SJSA1 (cell line): ENCODE measurements at regions not wholly inside any gene's neighbourhood (a gene's known extent, or its start where the extent isn't known, plus 50 kb on each side); places are given as distances from the start of the nearest gene placed in this dataset.

Source experiments
- DNase-seq, 2 experiments: peaks; one replicate each; pipeline ENCODE4 v3.0.0-alpha.2; 2015 to 2020; ENCODE audit warnings: low spot score in 2 of 2, low read depth in 1 of 2
- H3K27ac ChIP-seq: fragments of 250-450 bp; sonication (Bioruptor Pico); 2 replicates; pipeline ENCODE4 v1.5.1; 2020; ENCODE audit warnings: mild to moderate bottlenecking, moderate library complexity
- H3K27me3 ChIP-seq: fragments of 250-450 bp; sonication (Bioruptor Pico); replicated peaks from 2 replicates; pipeline ENCODE4 v1.5.1; 2020; ENCODE audit warnings: mild to moderate bottlenecking, moderate library complexity
- H3K36me3 ChIP-seq: fragments of 250-450 bp; sonication (Bioruptor Pico); 2 replicates; pipeline ENCODE4 v1.5.1; 2020; ENCODE audit warnings: mild to moderate bottlenecking
- H3K4me1 ChIP-seq: fragments of 250-450 bp; sonication (Bioruptor Pico); replicated peaks from 2 replicates; pipeline ENCODE4 v1.6.1; 2021; ENCODE audit warnings: mild to moderate bottlenecking
- H3K4me3 ChIP-seq: fragments of 250-450 bp; sonication (Bioruptor Pico); 2 replicates; pipeline ENCODE4 v1.5.1; 2020; ENCODE audit warnings: mild to moderate bottlenecking
- H3K9me3 ChIP-seq: fragments of 250-450 bp; sonication (Bioruptor Pico); replicated peaks from 2 replicates; pipeline ENCODE4 v1.5.1; 2020; ENCODE audit warnings: mild to moderate bottlenecking

- no peak for DNase-seq
- Histone ChIP-seq H3K9me3 (no peaks in the 10 kb centered on the region), H3K27me3 (no peaks in the 10 kb centered on the region), H3K4me1 (no peaks in the 10 kb centered on the region), H3K36me3 (no peaks in the 10 kb centered on the region), H3K4me3 (no peak overlapping the region), H3K27ac (no peak overlapping the region)
Observed at GRCh38 chr5:77924081-77924480, 147.9 kb upstream of the TBCA start.

- H3K4me3 ChIP-seq: no peak overlapping the region
- no peaks in the 10 kb centered on the region for H3K4me1 ChIP-seq
- no peak for DNase-seq
- no peaks in the 10 kb centered on the region for H3K36me3 ChIP-seq
- H3K9me3 ChIP-seq: no peaks in the 10 kb centered on the region
- no peak overlapping the region for H3K27ac ChIP-seq
- H3K27me3 ChIP-seq: no peaks in the 10 kb centered on the region
Observed at GRCh38 chr5:77923666-77924065, 147.5 kb upstream of the TBCA start.

GRCh38 chr5:77921094-77921768 lies 145.1 kb upstream of the TBCA start:
- Histone ChIP-seq H3K4me3 (no peak overlapping the region), H3K4me1 (no peaks in the 10 kb centered on the region), H3K27me3 (no peaks in the 10 kb centered on the region), H3K27ac (no peak overlapping the region), H3K9me3 (no peaks in the 10 kb centered on the region), H3K36me3 (no peaks in the 10 kb centered on the region)
- DNase-seq: no peak

GRCh38 chr5:77920359-77921058 lies 144.4 kb upstream of the TBCA start:
- no peak for DNase-seq
- H3K27me3 ChIP-seq: no peaks in the 10 kb centered on the region
- no peak overlapping the region for H3K27ac ChIP-seq
- no peaks in the 10 kb centered on the region for H3K36me3 ChIP-seq
- no peak overlapping the region for H3K4me3 ChIP-seq
- no peaks in the 10 kb centered on the region for H3K9me3 ChIP-seq
- H3K4me1 ChIP-seq: no peaks in the 10 kb centered on the region

GRCh38 chr5:77915346-77915745 lies 139.2 kb upstream of the TBCA start:
- Histone ChIP-seq H3K9me3 (no peaks in the 10 kb centered on the region), H3K27me3 (no peaks in the 10 kb centered on the region), H3K4me1 (no peaks in the 10 kb centered on the region), H3K36me3 (no peaks in the 10 kb centered on the region), H3K4me3 (no peak overlapping the region), H3K27ac (no peak overlapping the region)
- no peak for DNase-seq

- H3K27me3 ChIP-seq: no peaks in the 10 kb centered on the region
- H3K36me3 ChIP-seq: no peaks in the 10 kb centered on the region
- DNase-seq: no peak
- H3K4me3 ChIP-seq: no peak overlapping the region
- H3K27ac ChIP-seq: no peak overlapping the region
- H3K9me3 ChIP-seq: no peaks in the 10 kb centered on the region
- no peaks in the 10 kb centered on the region for H3K4me1 ChIP-seq
Observed at GRCh38 chr5:77912721-77913120, 136.6 kb upstream of the TBCA start.

- H3K27me3 ChIP-seq: no peaks in the 10 kb centered on the region
- H3K27ac ChIP-seq: no peak overlapping the region
- H3K4me1 ChIP-seq: no peaks in the 10 kb centered on the region
- no peaks in the 10 kb centered on the region for H3K36me3 ChIP-seq
- H3K4me3 ChIP-seq: no peak overlapping the region
- DNase-seq: no peak
- H3K9me3 ChIP-seq: no peaks in the 10 kb centered on the region
Observed at GRCh38 chr5:77910602-77911188, 134.6 kb upstream of the TBCA start.

- Histone ChIP-seq H3K27me3 (no peaks in the 10 kb centered on the region), H3K27ac (no peak overlapping the region), H3K4me1 (no peaks in the 10 kb centered on the region), H3K36me3 (no peaks in the 10 kb centered on the region), H3K4me3 (no peak overlapping the region), H3K9me3 (no peaks in the 10 kb centered on the region)
- DNase-seq: no peak
Observed at GRCh38 chr5:77909237-77909636, 133.1 kb upstream of the TBCA start.

GRCh38 chr5:77908787-77909186 lies 132.6 kb upstream of the TBCA start:
- Histone ChIP-seq H3K4me3 (no peak overlapping the region), H3K36me3 (no peaks in the 10 kb centered on the region), H3K27me3 (no peaks in the 10 kb centered on the region), H3K4me1 (no peaks in the 10 kb centered on the region), H3K9me3 (no peaks in the 10 kb centered on the region), H3K27ac (no peak overlapping the region)
- no peak for DNase-seq

GRCh38 chr5:77907786-77908185 lies 131.6 kb upstream of the TBCA start:
- no peak for DNase-seq
- Histone ChIP-seq H3K27me3 (no peaks in the 10 kb centered on the region), H3K4me3 (no peak overlapping the region), H3K9me3 (no peaks in the 10 kb centered on the region), H3K27ac (no peak overlapping the region), H3K4me1 (no peaks in the 10 kb centered on the region), H3K36me3 (no peaks in the 10 kb centered on the region)

- H3K4me3 ChIP-seq: no peak overlapping the region
- H3K9me3 ChIP-seq: no peaks in the 10 kb centered on the region
Observed at GRCh38 chr5:77906806-77907205, 130.7 kb upstream of the TBCA start.

GRCh38 chr5:77904362-77904761 lies 128.2 kb upstream of the TBCA start:
- no peaks in the 10 kb centered on the region for H3K27me3 ChIP-seq
- H3K9me3 ChIP-seq: no peaks in the 10 kb centered on the region; the same call in 1 of the 2 replicates
- no peak overlapping the region for H3K4me3 ChIP-seq
- no peak overlapping the region for H3K27ac ChIP-seq
- no peaks in the 10 kb centered on the region for H3K36me3 ChIP-seq
- H3K4me1 ChIP-seq: no peaks in the 10 kb centered on the region
- DNase-seq: no peak

More at GRCh38 chr5:77906806-77907205, 130.7 kb upstream of the TBCA start:
- no peak for DNase-seq
- no peaks in the 10 kb centered on the region for H3K4me1 ChIP-seq
- no peaks in the 10 kb centered on the region for H3K36me3 ChIP-seq
- H3K27me3 ChIP-seq: no peaks in the 10 kb centered on the region
- no peak overlapping the region for H3K27ac ChIP-seq

GRCh38 chr5:77900691-77901090 lies 124.6 kb upstream of the TBCA start:
- Histone ChIP-seq H3K27me3 (no peaks in the 10 kb centered on the region), H3K9me3 (no peaks in the 10 kb centered on the region; the same call in 1 of the 2 replicates), H3K27ac (no peak overlapping the region), H3K4me1 (no peaks in the 10 kb centered on the region), H3K36me3 (no peaks in the 10 kb centered on the region), H3K4me3 (no peak overlapping the region)
- DNase-seq: no peak

GRCh38 chr5:77898385-77898784 lies 122.2 kb upstream of the TBCA start:
- DNase-seq: no peak
- H3K4me1 ChIP-seq: peaks cover 14% of the 10 kb centered on the region
- H3K27me3 ChIP-seq: no peaks in the 10 kb centered on the region
- no peak overlapping the region for H3K27ac ChIP-seq
- no peaks in the 10 kb centered on the region for H3K36me3 ChIP-seq
- H3K4me3 ChIP-seq: no peak overlapping the region
- H3K9me3 ChIP-seq: no peaks in the 10 kb centered on the region; the same call in 1 of the 2 replicates
